ENCODE measurements at regions not wholly inside any gene's neighbourhood (a gene's known extent, or its start where the extent isn't known, plus 50 kb on each side); places are given as distances from the start of the nearest gene placed in this dataset.

GRCh38 chr18:73664896-73665295 is 482.7 kb downstream of the FBXO15 start:
- TF ChIP-seq POLR2A (IDR thresholded peaks at IDR 0.05) (no peak), CTCF (IDR thresholded peaks at IDR 0.05) (no peak)

Measured in gastroesophageal sphincter (tissue), 3 donors.